GM04504 (cell line): ENCODE measurements at regions not wholly inside any gene's neighbourhood (a gene's known extent, or its start where the extent isn't known, plus 50 kb on each side); places are given as distances from the start of the nearest gene placed in this dataset.

ENCODE experiments used
- DNase-seq: peaks from one replicate; pipeline ENCODE4 v3.0.0-alpha.2; 2012; ENCODE audit warnings: low read depth

GRCh38 chr12:24222968-24223367 is 273.5 kb upstream of the SOX5 start:
- DNase-seq, result no peak

GRCh38 chr12:24212496-24212895 is 263.0 kb upstream of the SOX5 start:
- DNase-seq, result no peak

DNA sequence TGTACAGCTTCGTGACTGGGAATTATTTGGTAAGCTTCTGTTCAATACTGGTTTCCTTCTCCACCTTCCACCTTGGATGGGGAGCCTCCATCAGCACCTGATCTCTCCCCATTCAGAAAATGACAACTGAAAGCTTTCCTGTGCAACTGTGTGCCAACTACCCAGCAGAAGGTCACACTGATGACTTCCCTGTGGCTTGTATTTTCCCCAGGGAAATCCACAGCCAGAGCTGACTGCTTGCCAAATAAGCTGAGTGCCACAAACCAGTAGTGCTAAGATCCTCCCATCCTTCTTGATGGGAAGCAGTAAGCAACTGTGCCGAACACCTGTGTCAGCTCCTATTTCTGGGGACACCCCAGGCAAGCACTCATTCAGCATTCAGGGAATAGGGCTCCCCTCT is 257.2 kb upstream of the SOX5 start:
- no peak for DNase-seq

GRCh38 chr12:24201258-24201970 is 251.9 kb upstream of the SOX5 start:
- no peak for DNase-seq

GRCh38 chr12:24200010-24200409 is 250.5 kb upstream of the SOX5 start:
- no peak for DNase-seq

DNA sequence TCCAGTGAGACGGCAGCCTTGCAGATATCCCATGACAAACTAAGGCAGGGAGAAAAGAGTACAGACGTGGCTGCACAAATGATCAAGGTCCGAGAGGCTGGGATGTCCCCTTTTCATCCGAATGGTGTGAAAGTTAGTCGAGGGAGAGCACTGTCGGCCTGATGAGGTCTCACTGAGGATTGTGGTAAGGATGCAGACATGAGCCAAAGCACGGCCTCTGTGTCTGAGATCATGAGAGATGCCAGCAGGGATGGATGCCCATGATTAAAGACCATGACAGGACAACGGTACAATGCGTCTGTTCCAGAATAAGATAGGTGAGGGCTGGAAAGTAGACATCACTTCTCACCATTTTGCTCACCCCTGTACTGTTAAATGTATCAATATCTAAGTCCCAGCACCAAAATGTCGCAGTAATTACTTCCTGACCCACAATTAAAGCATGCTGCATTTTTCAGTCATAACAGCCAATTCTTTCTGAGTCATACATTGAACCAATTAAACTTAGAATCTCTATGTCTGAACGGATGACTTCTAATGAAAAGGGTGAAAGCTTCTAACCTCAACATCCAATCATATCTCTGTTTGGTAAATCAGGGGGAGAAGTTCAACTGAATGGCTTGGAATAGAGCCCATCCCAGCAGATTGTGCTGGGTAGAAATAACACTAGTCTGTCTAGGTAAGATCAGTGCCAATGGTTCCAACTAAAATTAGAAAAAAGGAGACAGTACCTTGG is 249.6 kb upstream of the SOX5 start:
- DNase-seq, result no peak

- DNase-seq, result no peak
Observed at GRCh38 chr12:24198070-24198469, 248.6 kb upstream of the SOX5 start.

GRCh38 chr12:24197532-24197931 is 248.1 kb upstream of the SOX5 start:
- no peak for DNase-seq

- no peak for DNase-seq
Observed at GRCh38 chr12:24195063-24195462, 245.6 kb upstream of the SOX5 start.

GRCh38 chr12:24191117-24191516 is 241.6 kb upstream of the SOX5 start:
- no peak for DNase-seq

DNA sequence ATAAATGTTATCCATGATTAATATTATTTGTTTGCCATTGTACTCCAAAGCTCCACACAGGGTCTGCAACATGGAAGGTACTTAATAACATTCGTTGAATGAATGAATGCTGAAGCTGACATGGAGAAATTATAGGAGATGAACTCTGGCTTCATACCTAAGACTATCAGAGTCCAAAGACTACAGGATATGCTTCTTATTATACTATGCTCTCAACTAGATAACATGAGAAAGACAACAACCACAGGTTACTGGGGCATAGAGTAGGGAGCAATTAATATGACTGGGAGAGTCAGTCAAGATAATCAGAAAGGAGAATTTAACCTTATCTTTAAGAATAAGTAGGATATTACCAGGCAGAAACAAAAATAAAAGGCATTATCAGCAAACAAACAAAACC is 236.3 kb upstream of the SOX5 start:
- DNase-seq, result no peak

DNA sequence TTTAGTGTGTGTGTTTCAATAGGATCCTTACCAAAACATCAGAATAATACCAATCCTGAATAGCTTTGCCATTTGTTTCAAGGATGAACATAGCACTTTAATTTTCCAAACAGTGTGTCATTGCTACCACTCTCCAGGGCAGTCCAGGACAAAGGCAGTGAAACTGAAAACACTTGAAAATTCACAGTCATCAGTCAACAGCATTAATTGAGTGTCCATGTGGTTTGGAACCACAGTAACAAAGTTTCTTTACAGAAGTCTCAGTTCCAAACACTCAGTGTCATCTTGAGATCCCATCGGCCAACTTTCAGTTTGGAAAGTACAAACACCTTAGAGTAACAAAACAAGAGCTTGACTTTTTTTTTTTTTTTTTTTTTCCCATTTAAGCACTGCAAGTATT is 228.4 kb upstream of the SOX5 start:
- DNase-seq, result no peak

- no peak for DNase-seq
Observed at GRCh38 chr12:24175929-24176328, 226.5 kb upstream of the SOX5 start.

GRCh38 chr12:24175284-24175683 is 225.8 kb upstream of the SOX5 start:
- no peak for DNase-seq

- no peak for DNase-seq
Observed at GRCh38 chr12:24173067-24173466, 223.6 kb upstream of the SOX5 start.

DNA sequence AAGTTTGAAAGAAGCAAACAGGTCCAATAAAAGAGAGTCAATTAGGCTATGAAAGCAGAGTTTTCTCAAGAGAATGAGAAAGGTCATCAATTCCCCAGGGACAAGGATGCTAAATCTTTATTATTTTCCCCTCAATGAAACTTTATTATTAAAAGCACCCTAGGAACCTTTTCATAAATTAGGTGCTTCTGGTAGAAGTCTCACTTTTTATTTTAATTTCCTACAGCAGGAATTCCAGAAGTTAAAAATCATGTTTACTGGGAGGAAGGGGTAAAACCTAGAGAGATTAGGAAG is 223.2 kb upstream of the SOX5 start:
- no peak for DNase-seq

DNA sequence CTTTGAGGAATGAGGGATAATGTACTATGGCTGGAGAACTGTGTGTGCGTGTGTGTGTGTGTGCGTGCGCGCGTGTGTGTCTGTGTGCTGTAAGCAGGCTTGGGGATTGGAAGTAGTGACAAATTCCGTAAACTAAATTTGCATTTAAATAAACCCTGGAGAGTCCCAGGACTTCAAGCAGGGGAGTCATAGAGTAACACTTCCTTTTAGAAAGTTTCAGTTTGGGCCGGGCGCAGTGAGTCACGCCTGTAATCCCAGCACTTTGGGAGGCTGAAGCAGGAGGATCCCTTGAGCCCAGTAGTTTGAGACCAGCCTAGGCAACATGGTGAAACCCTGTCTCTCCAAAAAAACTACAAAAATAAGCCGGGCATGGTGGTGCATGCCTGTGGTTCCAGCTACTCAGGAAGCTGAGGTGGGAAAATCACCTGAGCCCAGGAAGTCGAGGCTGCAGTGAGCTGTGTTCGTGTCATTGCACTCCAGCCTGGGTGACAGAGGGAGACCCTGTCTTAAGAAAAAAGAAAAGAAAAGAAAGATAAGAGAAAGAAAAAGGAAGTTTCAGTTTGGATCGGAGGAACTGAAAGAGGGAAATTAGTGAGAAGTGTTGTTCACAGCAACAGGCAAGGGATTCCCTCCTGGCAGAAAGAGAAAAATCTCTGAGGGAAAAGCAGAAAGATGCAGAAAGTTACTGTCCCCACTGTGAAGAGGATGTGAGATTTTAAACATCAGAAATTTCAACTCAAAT is 222.7 kb upstream of the SOX5 start:
- DNase-seq, result no peak

DNA sequence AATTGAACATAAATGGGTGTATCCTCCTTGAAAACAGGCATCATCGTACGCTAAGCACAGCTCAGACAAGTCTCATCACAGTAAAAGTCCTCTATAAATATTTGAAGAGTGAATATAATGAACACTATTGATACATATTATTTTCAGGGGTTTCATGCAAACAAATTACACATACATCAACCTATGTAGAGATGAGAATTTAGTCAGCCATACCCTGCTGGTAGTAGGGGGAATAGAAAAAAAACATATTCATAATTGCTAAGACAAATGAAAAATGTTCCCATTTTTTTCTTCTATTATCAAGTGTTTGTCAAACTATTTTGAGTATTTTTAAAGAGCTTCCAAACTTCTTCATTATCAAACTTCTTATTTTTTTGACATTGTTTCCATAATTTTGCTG is 205.6 kb upstream of the SOX5 start:
- DNase-seq, result no peak

DNA sequence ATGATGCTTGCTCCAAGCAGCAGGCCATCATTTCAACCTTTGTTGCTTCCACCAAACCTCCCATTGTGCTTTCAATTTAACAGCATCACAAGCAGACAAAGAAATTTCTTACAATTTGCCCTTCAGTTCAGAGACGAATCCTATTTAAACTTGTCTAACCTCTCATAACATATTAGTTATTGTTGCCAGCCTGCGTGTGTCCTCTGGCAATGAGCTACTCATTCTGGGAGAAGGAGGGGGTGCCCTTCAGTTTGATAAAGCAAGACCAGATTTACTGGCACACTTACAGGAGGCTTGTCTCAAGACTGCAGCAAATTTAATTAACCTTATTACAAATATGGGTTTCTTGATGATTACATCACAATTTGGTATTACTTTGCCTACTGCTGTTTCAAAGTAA is 203.6 kb upstream of the SOX5 start:
- no peak for DNase-seq

DNA sequence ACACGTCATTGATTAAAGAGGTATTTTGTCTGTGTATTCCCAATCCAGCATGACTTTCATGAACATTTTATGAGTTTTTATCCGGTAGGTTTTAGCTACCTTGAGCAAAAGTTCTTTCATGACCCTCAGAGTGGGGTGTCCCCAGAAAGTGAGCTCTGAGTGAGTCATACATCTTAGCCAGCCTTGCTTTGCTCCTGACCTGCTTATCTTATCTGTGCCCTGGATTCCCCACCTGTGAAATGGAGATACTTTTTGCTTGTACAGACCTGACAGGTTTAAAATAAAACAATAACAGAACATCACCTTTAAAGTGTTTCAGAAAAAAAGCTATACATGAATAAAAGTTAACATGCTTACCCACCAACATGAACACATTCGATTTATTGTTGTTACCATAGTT is 202.8 kb upstream of the SOX5 start:
- no peak for DNase-seq

DNA sequence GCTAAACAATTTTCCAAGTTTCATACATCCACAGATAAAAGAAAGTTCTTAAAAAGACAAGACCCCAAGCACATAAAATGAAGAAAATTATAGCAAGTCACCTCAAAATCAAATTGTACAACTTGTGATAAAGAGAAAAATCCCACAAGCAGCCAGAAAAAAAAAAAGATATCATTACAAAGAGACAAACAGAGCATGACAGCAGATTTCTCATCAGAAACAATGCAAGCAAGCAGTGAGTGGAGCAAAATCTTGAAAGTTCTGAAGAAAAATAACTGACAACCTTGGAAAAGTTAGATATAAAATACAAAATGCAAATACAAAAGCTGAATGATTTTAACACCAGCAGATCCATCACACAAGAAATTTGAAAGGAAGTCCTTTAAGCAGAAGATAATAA is 194.5 kb upstream of the SOX5 start:
- DNase-seq, result no peak

GRCh38 chr12:24139035-24139434 is 189.6 kb upstream of the SOX5 start:
- DNase-seq, result no peak

DNA sequence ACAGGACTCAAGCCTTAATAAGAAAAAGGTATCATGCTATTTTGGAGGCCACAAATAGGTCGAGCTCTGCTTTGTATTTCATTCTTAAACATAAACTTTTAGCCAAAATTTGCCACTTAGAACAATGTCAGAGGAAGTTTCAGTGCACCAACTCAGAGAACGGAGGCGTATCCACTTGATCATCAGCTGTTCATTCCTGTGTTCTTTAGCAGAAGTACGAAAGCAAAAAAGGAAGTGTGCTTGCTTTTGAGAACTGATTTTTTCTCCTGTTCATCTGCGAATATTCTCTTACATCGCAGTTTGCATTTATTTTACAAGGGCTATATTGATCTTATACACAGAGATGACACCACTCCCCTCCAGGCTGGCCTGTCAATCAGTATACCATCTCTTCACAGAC is 188.6 kb upstream of the SOX5 start:
- DNase-seq, result no peak
